ENCODE measurements at regions not wholly inside any gene's neighbourhood (a gene's known extent, or its start where the extent isn't known, plus 50 kb on each side); places are given as distances from the start of the nearest gene placed in this dataset.
"Not testable (repeated sequence)": the region's sequence is repeated elsewhere in the genome, so short reads cannot be mapped to it uniquely, and the experiment has no call there.

DNA sequence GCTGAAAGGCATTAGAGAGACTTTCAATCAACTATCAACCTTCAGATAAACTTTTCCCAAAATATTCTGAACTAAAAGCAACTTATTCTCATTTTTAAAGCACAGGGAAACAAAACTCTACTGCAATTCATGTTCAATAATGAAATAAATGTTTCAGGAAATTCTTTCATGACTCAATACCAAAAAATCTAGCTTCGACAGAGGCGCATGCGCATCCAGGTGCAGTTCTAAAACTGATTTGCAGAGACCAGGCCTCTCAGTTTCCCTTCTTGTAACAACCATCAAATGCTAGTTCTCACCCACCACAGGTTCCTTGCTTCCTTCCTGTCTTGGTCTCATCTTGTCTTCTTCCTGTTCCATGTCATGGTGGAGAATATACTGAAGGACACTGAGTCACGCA lies 55.3 kb upstream of the NRBF2 start:
- no peak overlapping the region for H3K27ac ChIP-seq
- H3K36me3 ChIP-seq: no peaks in the 10 kb centered on the region
- H3K4me1 ChIP-seq: no peaks in the 10 kb centered on the region
- H3K27me3 ChIP-seq: no peaks in the 10 kb centered on the region
- no peak for DNase-seq
- no peak overlapping the region for H3K4me3 ChIP-seq
- no peaks in the 10 kb centered on the region for H3K9me3 ChIP-seq (replicated peaks)

DNA sequence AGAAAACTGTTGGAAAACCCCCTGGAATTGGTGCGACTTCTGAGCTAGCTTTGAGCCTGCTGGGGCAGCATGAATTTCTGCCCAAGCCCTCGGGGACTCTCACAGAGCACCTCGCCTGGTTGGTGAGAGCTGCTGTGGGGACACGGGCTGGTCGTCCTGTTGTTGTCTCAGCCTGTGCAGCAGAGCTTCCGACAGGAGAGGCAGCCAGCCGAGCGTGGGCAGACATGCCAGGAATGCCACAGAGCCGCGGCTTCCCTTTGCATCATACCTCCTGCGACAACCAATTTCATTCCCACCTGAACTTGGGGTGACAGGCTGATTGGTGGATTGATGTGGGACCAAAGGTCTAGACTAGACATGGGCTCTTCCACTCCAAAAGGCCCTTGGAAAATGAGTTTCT lies 60.2 kb upstream of the NRBF2 start:
- no peak overlapping the region for H3K4me3 ChIP-seq
- H3K27ac ChIP-seq: no peak overlapping the region
- DNase-seq: no peak
- no peaks in the 10 kb centered on the region for H3K27me3 ChIP-seq
- no peaks in the 10 kb centered on the region for H3K4me1 ChIP-seq
- H3K36me3 ChIP-seq: no peaks in the 10 kb centered on the region
- H3K9me3 ChIP-seq (replicated peaks): no peaks in the 10 kb centered on the region

DNA sequence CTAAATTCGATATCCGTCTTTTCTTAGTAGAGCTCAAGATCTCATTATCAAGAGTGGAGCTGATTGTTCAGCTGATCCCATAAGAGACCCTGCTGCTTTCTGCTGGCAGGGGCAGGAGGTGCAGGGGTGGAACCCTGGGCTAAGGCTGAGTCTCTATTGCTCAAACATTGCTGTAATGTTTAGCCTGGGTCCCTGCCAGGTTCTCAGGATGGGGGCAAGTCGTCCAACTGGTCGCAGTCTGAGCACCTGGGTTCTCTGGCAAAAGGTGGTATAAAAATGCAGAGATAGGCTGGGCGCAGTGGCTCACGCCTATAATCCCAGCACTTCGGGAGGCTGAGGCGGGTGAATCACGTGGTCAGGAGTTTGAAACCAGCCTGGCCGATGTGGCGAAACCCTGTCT lies 62.0 kb upstream of the NRBF2 start:
- no peak for DNase-seq
- H3K4me1 ChIP-seq: no peaks in the 10 kb centered on the region

DNA sequence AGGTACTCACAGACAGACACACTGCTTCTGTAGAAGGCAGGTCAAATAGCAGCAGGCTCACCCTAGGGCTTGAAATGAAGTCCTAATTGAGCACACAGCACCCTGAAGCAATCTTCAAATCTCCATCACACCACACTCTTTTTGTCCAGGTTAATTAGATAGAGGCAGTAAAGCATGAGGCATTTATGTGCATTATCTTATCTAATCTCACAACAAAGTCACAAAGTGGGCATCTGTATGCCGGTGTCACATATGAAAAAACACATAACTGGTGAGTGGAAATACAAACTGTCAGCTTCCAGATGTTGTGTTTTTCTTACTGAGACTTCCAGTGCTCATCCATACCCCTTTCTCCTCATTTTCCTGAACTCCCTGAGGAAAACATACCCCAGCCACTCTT lies 63.8 kb upstream of the NRBF2 start:
- Histone ChIP-seq H3K4me3 (no peak overlapping the region), H3K36me3 (no peaks in the 10 kb centered on the region), H3K4me1 (no peaks in the 10 kb centered on the region), H3K9me3 (replicated peaks) (no peaks in the 10 kb centered on the region), H3K27ac (no peak overlapping the region), H3K27me3 (no peaks in the 10 kb centered on the region)
- DNase-seq: no peak

More for the DNA sequence above, 62.0 kb upstream of the NRBF2 start:
- no peak overlapping the region for H3K27ac ChIP-seq
- no peak overlapping the region for H3K4me3 ChIP-seq
- no peaks in the 10 kb centered on the region for H3K27me3 ChIP-seq
- no peaks in the 10 kb centered on the region for H3K9me3 ChIP-seq (replicated peaks)
- no peaks in the 10 kb centered on the region for H3K36me3 ChIP-seq

DNA sequence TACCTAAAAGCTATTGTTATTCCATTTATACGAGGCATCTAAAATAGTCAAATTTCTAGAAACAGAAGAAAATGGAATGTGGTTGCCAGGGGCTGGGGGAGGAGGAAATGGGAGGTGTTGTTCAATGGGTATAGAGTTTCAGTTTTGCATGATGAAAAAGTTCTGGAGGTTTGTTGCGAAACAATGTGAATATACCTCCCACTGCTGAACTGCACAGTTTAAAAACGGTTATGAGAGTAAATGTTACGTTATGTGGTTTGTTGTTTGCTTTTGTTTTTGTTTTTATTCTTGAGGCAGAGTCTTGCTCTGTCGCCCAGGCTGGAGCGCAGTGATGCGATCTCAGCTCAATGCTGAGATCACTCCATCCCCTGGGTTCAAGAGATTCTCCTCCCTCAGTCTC lies 64.9 kb upstream of the NRBF2 start:
- Histone ChIP-seq H3K36me3 (no peaks in the 10 kb centered on the region), H3K27me3 (no peaks in the 10 kb centered on the region), H3K4me3 (no peak overlapping the region), H3K4me1 (no peaks in the 10 kb centered on the region), H3K27ac (no peak overlapping the region), H3K9me3 (replicated peaks) (no peaks in the 10 kb centered on the region)
- no peak for DNase-seq

DNA sequence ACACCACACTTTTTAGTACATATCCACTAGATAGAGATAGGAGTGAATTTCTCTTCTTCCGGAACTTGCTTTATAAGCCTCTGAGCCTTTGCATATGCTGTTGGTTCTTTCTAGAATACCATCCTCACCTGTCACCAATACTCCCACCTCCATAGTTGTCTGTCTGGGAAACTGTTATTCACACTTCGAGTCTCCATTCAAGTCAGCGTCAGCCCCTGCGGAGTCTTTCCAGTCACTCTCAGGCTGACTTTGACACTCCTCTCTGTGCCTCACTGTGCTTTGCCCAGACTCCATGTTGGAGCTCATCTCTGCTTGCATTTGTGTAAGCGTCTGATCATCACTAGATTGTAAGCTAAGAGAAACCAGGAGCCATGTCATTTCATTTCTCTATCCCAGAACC lies 66.5 kb upstream of the NRBF2 start:
- H3K4me1 ChIP-seq: no peaks in the 10 kb centered on the region
- H3K9me3 ChIP-seq (replicated peaks): no peaks in the 10 kb centered on the region
- no peak overlapping the region for H3K27ac ChIP-seq
- no peaks in the 10 kb centered on the region for H3K27me3 ChIP-seq
- H3K4me3 ChIP-seq: no peak overlapping the region
- H3K36me3 ChIP-seq: no peaks in the 10 kb centered on the region
- no peak for DNase-seq

DNA sequence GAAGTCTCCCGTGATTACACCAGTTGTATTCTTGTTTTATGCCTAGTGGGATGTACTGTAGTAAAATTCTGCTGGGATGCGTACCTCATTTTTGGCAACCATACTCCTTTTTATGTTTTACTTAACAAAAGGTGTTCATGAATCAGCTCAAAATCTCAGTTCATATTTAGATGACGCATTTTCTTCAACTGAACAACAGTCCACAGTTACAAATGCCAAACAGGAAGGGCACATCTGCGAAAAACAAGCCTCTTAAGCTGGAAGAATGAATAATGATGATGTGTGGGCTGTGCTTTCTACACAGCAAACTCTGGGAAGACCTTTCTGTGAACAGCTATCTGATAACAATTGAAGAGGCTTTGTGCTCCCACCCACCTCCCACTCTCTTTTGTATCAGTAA lies 68.4 kb upstream of the NRBF2 start:
- H3K36me3 ChIP-seq: no peaks in the 10 kb centered on the region
- H3K4me1 ChIP-seq: no peaks in the 10 kb centered on the region
- H3K27me3 ChIP-seq: no peaks in the 10 kb centered on the region
- H3K4me3 ChIP-seq: no peak overlapping the region
- DNase-seq: no peak
- H3K9me3 ChIP-seq (replicated peaks): no peaks in the 10 kb centered on the region
- H3K27ac ChIP-seq: no peak overlapping the region

DNA sequence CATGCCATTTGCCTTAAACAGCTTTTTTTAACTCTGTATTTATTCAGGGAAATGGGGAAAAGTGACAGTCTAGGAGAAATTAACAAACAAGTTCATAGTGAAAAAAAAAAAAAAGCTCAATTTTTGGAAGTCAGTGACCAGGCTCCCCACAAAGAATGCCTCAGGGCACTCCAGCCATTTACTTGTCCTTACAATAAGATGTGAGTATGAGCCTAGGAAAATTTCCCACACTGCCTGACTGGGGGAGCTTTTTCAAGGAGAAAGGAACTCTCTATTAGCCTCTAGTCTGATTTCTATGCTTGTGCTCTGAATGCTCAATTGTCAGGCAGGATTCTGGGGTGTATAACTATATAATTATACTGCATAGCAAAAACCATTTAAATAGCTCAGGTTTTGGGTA lies 74.9 kb upstream of the NRBF2 start:
- Histone ChIP-seq H3K27ac (no peak overlapping the region), H3K4me1 (no peaks in the 10 kb centered on the region), H3K9me3 (replicated peaks) (no peaks in the 10 kb centered on the region), H3K27me3 (no peaks in the 10 kb centered on the region), H3K4me3 (no peak overlapping the region), H3K36me3 (no peaks in the 10 kb centered on the region)
- DNase-seq: peak in 1 of 2 experiments; percentile 2

DNA sequence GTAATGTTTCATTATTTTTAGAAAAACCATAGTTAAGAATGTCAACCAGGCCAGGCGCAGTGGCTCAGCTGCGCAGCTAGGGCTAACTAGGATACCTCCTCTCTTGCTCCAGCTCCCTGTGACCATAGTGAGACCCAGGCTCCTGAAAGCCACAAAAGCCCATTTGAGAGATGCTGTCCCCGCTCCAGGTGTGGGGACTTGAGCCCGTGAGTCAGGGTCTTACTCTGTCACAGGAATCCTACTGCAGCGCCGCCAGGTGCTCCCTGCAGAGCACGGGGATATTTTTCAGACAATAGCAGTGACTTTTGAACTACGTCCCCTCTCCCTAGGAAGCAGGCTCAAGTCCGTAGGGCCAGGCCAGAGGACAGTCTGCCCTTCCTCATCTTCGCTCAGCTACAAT lies 75.6 kb upstream of the NRBF2 start:
- H3K36me3 ChIP-seq: no peaks in the 10 kb centered on the region
- H3K4me3 ChIP-seq: no peak overlapping the region
- no peaks in the 10 kb centered on the region for H3K27me3 ChIP-seq
- no peak overlapping the region for H3K27ac ChIP-seq
- no peaks in the 10 kb centered on the region for H3K9me3 ChIP-seq (replicated peaks)
- no peak for DNase-seq
- H3K4me1 ChIP-seq: no peaks in the 10 kb centered on the region

DNA sequence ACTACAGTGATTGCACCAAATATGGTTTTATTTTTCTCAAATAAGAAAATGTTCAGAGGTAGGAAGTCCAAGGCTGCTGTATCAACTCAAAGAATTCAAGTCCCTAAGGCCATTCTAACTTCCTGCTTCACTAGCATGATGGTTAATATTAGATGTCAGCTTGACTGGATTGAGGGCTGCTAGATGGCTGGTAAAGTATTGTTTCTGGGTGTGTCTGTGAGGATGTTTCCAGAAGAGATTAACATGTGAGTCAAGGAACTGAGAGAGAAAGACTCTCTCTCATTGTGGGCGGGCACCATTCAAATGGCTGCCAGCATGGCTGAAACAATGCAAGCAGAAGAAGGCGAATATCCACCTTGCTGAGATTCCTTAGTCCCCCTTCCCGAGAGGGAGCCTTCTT lies 77.4 kb upstream of the NRBF2 start:
- no peaks in the 10 kb centered on the region for H3K9me3 ChIP-seq (replicated peaks)
- no peaks in the 10 kb centered on the region for H3K36me3 ChIP-seq
- H3K27ac ChIP-seq: no peak overlapping the region
- H3K4me1 ChIP-seq: no peaks in the 10 kb centered on the region
- no peaks in the 10 kb centered on the region for H3K27me3 ChIP-seq
- H3K4me3 ChIP-seq: no peak overlapping the region
- no peak for DNase-seq

DNA sequence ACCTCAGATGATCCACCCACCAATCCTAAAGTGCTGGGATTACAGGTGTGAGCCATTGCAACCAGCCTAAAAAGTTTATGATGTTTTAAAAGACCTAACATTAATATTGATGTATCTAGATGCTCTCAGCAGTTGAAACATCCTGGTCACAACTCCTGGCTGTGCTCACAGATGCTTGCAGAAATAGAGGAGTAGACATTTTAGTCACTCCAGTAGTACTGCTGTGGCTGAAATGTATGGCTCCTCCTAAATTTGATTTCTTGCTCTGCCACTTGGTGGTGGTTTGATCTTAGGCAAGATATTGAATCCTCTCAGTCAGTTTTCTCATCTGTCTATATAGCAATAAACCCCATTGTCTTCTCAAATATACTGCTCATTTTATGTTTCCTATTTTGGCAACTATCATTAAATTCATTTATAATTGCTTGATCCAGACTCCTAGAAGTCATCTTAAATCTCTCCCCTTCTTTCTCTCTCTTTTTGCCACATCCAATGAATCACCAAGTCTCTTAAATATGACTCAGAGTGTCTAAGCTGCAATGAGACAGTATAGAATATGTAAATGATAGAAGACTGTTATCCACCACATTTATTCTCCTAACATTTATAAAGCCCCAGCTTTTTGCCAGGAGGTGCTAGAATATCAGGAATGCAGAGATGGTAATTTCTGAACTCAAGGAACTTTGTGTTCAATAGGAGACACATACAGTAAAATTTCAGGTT lies 78.1 kb upstream of the NRBF2 start:
- H3K36me3 ChIP-seq: no peaks in the 10 kb centered on the region
- no peaks in the 10 kb centered on the region for H3K27me3 ChIP-seq
- H3K9me3 ChIP-seq (replicated peaks): no peaks in the 10 kb centered on the region
- DNase-seq: no peak
- no peaks in the 10 kb centered on the region for H3K4me1 ChIP-seq
- no peak overlapping the region for H3K27ac ChIP-seq
- no peak overlapping the region for H3K4me3 ChIP-seq

DNA sequence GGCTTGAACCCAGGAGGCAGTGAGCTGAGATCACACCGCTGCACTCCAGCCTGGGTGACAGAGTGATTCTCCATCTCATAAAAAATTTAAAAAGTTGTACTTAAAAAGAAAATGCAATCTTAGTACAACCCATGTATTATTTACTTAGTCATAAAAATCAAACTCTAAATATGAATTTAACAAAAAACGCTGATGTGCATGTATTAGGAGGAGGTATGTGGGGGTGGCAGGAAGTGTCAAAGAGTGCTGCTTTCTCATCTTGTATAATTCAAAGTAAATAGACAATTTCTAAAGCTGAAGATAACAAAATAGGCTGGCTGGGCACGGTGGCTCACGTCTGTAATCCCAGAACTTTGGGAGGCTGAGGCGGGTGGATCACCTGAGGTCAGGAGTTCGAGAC lies 81.0 kb upstream of the NRBF2 start:
- Histone ChIP-seq H3K27ac (no peak overlapping the region), H3K9me3 (replicated peaks) (no peaks in the 10 kb centered on the region), H3K36me3 (no peaks in the 10 kb centered on the region), H3K27me3 (no peaks in the 10 kb centered on the region), H3K4me1 (no peaks in the 10 kb centered on the region), H3K4me3 (no peak overlapping the region)
- no peak for DNase-seq

DNA sequence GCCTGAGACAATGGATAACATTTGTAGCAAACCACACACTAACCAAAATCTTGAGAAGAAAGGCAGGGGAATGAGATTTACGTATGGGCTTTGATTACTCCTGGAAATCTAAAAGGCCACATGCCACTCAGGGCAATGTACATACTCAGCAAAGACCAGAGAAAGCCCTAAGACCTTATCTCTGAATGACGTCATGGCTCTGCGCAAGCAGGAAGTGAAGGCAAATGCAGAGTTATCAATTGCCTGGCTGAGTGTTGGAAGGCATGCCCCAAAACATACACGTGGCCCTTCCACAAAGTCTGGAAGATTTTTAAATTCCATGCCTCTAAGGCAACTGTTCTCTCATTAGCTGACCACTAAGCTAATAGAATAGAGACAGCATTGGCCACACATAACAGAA lies 90.9 kb upstream of the NRBF2 start:
- Histone ChIP-seq H3K9me3 (replicated peaks) (no peaks in the 10 kb centered on the region), H3K4me3 (no peak overlapping the region), H3K27ac (no peak overlapping the region), H3K27me3 (no peaks in the 10 kb centered on the region), H3K4me1 (no peaks in the 10 kb centered on the region), H3K36me3 (no peaks in the 10 kb centered on the region)
- DNase-seq: no peak

DNA sequence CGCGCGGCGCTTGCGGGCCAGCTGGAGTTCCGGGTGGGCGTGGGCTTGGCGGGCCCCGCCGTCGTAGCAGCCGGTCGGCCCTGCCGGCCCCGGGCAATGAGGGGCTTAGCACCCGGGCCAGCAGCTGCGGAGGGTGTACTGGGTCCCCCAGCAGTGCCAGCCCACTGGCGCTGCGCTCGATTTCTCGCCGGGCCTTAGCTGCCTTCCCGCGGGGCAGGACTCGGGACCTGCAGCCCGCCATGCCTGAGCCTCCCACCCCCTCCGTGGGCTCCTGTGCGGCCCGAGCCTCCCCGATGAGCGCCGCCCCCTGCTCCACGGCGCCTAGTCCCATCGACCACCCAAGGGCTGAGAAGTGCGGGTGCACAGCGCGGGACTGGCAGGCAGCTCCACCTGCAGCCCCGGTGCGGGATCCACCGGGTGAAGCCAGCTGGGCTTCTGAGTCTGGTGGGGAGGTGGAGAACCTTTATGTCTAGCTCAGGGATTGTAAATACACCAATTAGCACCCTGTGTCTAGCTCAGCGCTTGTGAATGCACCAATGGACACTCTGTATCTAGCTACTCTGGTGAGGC lies 99.4 kb upstream of the NRBF2 start:
- H3K4me1 ChIP-seq; H3K27ac ChIP-seq; DNase-seq; H3K36me3 ChIP-seq; H3K4me3 ChIP-seq; H3K9me3 ChIP-seq (replicated peaks); H3K27me3 ChIP-seq: not testable (repeated sequence)

DNA sequence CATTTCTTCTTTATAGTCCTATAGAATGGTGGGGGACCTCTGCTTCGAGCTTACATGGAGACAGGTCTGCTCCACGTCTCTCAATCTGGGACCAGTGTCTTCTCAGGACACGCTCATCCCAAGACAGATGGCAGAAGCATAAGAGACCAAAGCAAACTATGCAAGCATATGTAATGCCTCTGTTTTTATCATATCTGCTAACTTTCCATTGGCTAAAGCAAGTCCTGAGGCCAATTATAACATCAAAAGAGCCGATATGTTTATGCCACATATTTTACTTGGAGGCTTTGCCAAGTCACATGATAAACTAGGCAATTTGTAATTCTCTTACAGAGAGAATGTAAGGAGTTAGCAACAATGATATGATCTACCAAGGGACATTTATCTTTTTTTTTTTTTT lies 102.6 kb upstream of the NRBF2 start:
- no peaks in the 10 kb centered on the region for H3K9me3 ChIP-seq (replicated peaks)
- DNase-seq: no peak
- H3K36me3 ChIP-seq: no peaks in the 10 kb centered on the region
- no peaks in the 10 kb centered on the region for H3K4me1 ChIP-seq
- H3K27ac ChIP-seq: no peak overlapping the region
- H3K27me3 ChIP-seq: no peaks in the 10 kb centered on the region
- H3K4me3 ChIP-seq: no peak overlapping the region

DNA sequence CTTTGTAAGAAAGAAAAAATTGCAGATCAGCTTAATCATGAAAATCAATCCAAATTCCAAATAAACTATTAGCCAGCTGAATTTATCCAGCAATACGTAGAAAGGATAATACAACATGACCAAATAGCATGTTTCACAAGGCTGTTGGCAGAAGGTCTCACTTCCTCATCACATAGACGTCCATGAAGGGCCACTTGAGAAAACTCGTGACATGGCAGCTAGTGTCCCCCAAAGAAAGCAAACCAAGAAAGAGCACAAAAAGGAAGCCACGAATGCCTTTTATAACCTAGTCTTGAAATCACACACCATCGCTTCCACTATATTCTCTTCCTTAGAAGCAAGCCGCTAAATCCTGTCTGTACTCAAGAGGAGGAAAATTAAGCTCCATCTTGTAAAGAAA lies 105.6 kb upstream of the NRBF2 start:
- DNase-seq: no peak
- Histone ChIP-seq H3K27ac (no peak overlapping the region), H3K9me3 (replicated peaks) (no peaks in the 10 kb centered on the region), H3K27me3 (no peaks in the 10 kb centered on the region), H3K4me1 (no peaks in the 10 kb centered on the region), H3K4me3 (no peak overlapping the region), H3K36me3 (no peaks in the 10 kb centered on the region)
